GM23338 (cell line): ENCODE measurements at regions not wholly inside any gene's neighbourhood (a gene's known extent, or its start where the extent isn't known, plus 50 kb on each side); places are given as distances from the start of the nearest gene placed in this dataset.

ENCODE experiments used
- ATAC-seq: fragments of 200-7000 bp; cut with Tn5 transposase; 3 replicates; pipeline ENCODE4 v1.9.1; 2020
- DNase-seq: peaks from one replicate; pipeline ENCODE4 v3.0.0-alpha.2; 2015; ENCODE audit warnings: low spot score
- H2AFZ ChIP-seq: fragments of 200-600 bp; sonication (generic); 2 replicates; pipeline ENCODE4 v1.8.0; 2016; ENCODE audit warnings: antibody characterized with exemption, mild to moderate bottlenecking, moderate library complexity
- H3F3A ChIP-seq: fragments of 200-600 bp; sonication (generic); replicated peaks from 2 replicates; pipeline ENCODE4 v1.8.0; 2017; ENCODE audit warnings: antibody characterized with exemption, mixed run types, low read depth
- H3K27ac ChIP-seq: fragments of 200-600 bp; sonication (generic); 2 replicates; pipeline ENCODE4 v1.6.1; 2016; ENCODE audit warnings: low read depth
- H3K27me3 ChIP-seq: fragments of 200-600 bp; sonication (generic); 2 replicates; pipeline ENCODE4 v1.8.0; 2016; ENCODE audit warnings: mild to moderate bottlenecking, mixed run types, moderate library complexity; ENCODE audit not compliant: insufficient read depth
- H3K36me3 ChIP-seq: fragments of 200-600 bp; sonication (generic); 2 replicates; pipeline ENCODE4 v1.8.0; 2016; ENCODE audit warnings: mild to moderate bottlenecking; ENCODE audit not compliant: insufficient read depth
- H3K4me1 ChIP-seq: fragments of 200-600 bp; sonication (generic); 2 replicates; pipeline ENCODE4 v1.8.0; 2016; ENCODE audit warnings: mild to moderate bottlenecking, moderate library complexity; ENCODE audit not compliant: insufficient read depth
- H3K4me2 ChIP-seq: fragments of 200-600 bp; sonication (generic); 2 replicates; pipeline ENCODE4 v1.7.1; 2017; ENCODE audit warnings: mixed run types
- H3K4me3 ChIP-seq: fragments of 200-600 bp; sonication (generic); 2 replicates; pipeline ENCODE4 v1.6.1; 2016; ENCODE audit warnings: mixed run types
- H3K79me2 ChIP-seq: fragments of 200-600 bp; sonication (generic); replicated peaks from 2 replicates; pipeline ENCODE4 v1.8.0; 2017; ENCODE audit warnings: mild to moderate bottlenecking; ENCODE audit not compliant: insufficient read depth
- H3K9me2 ChIP-seq: fragments of 200-600 bp; sonication (generic); 2 replicates; pipeline ENCODE4 v1.8.0; 2017; ENCODE audit not compliant: insufficient read depth
- H4K20me1 ChIP-seq: fragments of 200-600 bp; sonication (generic); replicated peaks from 2 replicates; pipeline ENCODE4 v1.8.0; 2017; ENCODE audit warnings: mild to moderate bottlenecking; ENCODE audit not compliant: insufficient read depth
- H3K27ac Mint-ChIP-seq: 2 replicates; pipeline ENCODE4 v1.8.0; 2020; ENCODE audit warnings: inconsistent platforms, mild to moderate bottlenecking, moderate library complexity, mixed read lengths
- H3K27me3 Mint-ChIP-seq: 3 replicates; pipeline ENCODE4 v1.8.0; 2022; ENCODE audit warnings: low read depth, mild to moderate bottlenecking, moderate library complexity, mixed read lengths, inconsistent platforms; ENCODE audit not compliant: insufficient read depth, poor library complexity
- H3K36me3 Mint-ChIP-seq: 3 replicates; pipeline ENCODE4 v1.8.0; 2021; ENCODE audit warnings: low read depth, mild to moderate bottlenecking, inconsistent platforms, moderate library complexity, mixed read lengths
- H3K4me1 Mint-ChIP-seq: 3 replicates; pipeline ENCODE4 v1.8.0; 2020; ENCODE audit warnings: mild to moderate bottlenecking, inconsistent platforms, mixed read lengths
- H3K4me3 Mint-ChIP-seq: 3 replicates; pipeline ENCODE4 v1.8.0; 2021; ENCODE audit warnings: moderate library complexity, mild to moderate bottlenecking, inconsistent platforms, mixed read lengths
- H3K9me3 Mint-ChIP-seq: 3 replicates; pipeline ENCODE4 v1.8.0; 2020; ENCODE audit warnings: moderate library complexity, mild to moderate bottlenecking, inconsistent platforms, mixed read lengths
- CTCF ChIP-seq, 2 experiments: fragments of 200-600 bp in 1 of 2; sonication (generic) in 1 of 2; conservative IDR thresholded peaks; 2 replicates each; pipeline versions ENCODE4 v1.5.1 to v1.6.1; 2016 to 2017; ENCODE audit warnings: antibody characterized with exemption in 2 of 2, low read depth in 2 of 2, mild to moderate bottlenecking in 2 of 2, moderate library complexity in 1 of 2
- EZH2phosphoT487 ChIP-seq: fragments of 200-600 bp; sonication (generic); IDR thresholded peaks from one replicate; pipeline ENCODE4 v1.8.1; 2018; ENCODE audit warnings: antibody characterized with exemption; ENCODE audit not compliant: unreplicated experiment
- JUNB ChIP-seq: IDR thresholded peaks from one replicate; pipeline ENCODE4 v1.6.1; 2016; ENCODE audit warnings: antibody characterized with exemption; ENCODE audit not compliant: unreplicated experiment
- STAT1 ChIP-seq: IDR thresholded peaks from one replicate; pipeline ENCODE4 v1.6.1; 2016; ENCODE audit warnings: antibody characterized with exemption; ENCODE audit not compliant: unreplicated experiment
- ZNF114 ChIP-seq: fragments of 250-450 bp; sonication (Bioruptor Pico); IDR thresholded peaks from 2 replicates; pipeline ENCODE4 v1.5.0; 2020; ENCODE audit warnings: mild to moderate bottlenecking, moderate library complexity
- ZNF331 ChIP-seq: fragments of 250-450 bp; sonication (Bioruptor Pico); IDR thresholded peaks from 2 replicates; pipeline ENCODE4 v1.5.0; 2020; ENCODE audit warnings: low read depth, mild to moderate bottlenecking, moderate library complexity
- ZNF462 ChIP-seq: fragments of 250-450 bp; sonication (Bioruptor Pico); IDR thresholded peaks from 2 replicates; pipeline ENCODE4 v1.5.0; 2020; ENCODE audit warnings: mild to moderate bottlenecking, moderate library complexity

- TF ChIP-seq ZNF462 (CRISPR knock-in tag) (no peak), ZNF331 (CRISPR knock-in tag) (no peak), CTCF (conservative IDR thresholded peaks at IDR 0.05; ENCODE audit: low read depth in 2 of 2) (no peak), ZNF114 (CRISPR knock-in tag) (no peak), JUNB (no peak), EZH2phosphoT487 (no peak)
Observed at GRCh38 chr3:74265069-74265468, 349.4 kb downstream of the CNTN3 start (continued).

- Mint-ChIP-seq H3K4me1 (no peaks in the 10 kb centered on the region; the same call in 2 of the 3 replicates), H3K27me3 (no peaks in the 10 kb centered on the region), H3K9me3 (no peaks in the 10 kb centered on the region), H3K36me3 (no peaks in the 10 kb centered on the region), H3K4me3 (no peak overlapping the region), H3K27ac (no peak overlapping the region)
- no peak for DNase-seq
- no peak overlapping the region for H3K4me3 ChIP-seq
- H3K79me2 ChIP-seq: no peaks in the 10 kb centered on the region
- no peak overlapping the region for H3K27ac ChIP-seq
- H3K4me1 ChIP-seq: no peaks in the 10 kb centered on the region
- H4K20me1 ChIP-seq: no peaks in the 10 kb centered on the region
- H2AFZ ChIP-seq: no peak overlapping the region
- H3K36me3 ChIP-seq: no peaks in the 10 kb centered on the region
- no peak for ATAC-seq
- no peak for TF ChIP-seq STAT1
- H3K27me3 ChIP-seq: no peaks in the 10 kb centered on the region
- no peaks in the 10 kb centered on the region for H3F3A ChIP-seq
- H3K4me2 ChIP-seq: no peak overlapping the region
- no peaks in the 10 kb centered on the region; the same call in 1 of the 2 replicates for H3K9me2 ChIP-seq
Observed at GRCh38 chr3:74263031-74263430, 351.4 kb downstream of the CNTN3 start.
